T-helper 2 cell treated with Interferon-gamma antibody and Interleukin-4, amounts not matched to agents 5 μg/mL and 100 μg/mL, for 36 hours (primary cell): ENCODE measurements at regions not wholly inside any gene's neighbourhood (a gene's known extent, or its start where the extent isn't known, plus 50 kb on each side); places are given as distances from the start of the nearest gene placed in this dataset.
"Not testable (repeated sequence)": the region's sequence is repeated elsewhere in the genome, so short reads cannot be mapped to it uniquely, and the experiment has no call there.

Source experiments
- DNase-seq: peaks from one replicate; pipeline ENCODE4 v3.0.0; 2021; ENCODE audit warnings: low spot score
- H3K27ac Mint-ChIP-seq: one replicate; pipeline ENCODE4 v1.8.0; 2021; ENCODE audit warnings: mild to moderate bottlenecking, mixed read lengths
- H3K27me3 Mint-ChIP-seq: one replicate; pipeline ENCODE4 v1.8.0; 2021; ENCODE audit warnings: low read depth, mixed read lengths
- H3K36me3 Mint-ChIP-seq: one replicate; pipeline ENCODE4 v1.8.0; 2021; ENCODE audit warnings: low read depth, mixed read lengths
- H3K4me1 Mint-ChIP-seq: one replicate; pipeline ENCODE4 v1.8.0; 2021; ENCODE audit warnings: low read depth, mixed read lengths
- H3K4me3 Mint-ChIP-seq: one replicate; pipeline ENCODE4 v1.8.0; 2022; ENCODE audit warnings: mild to moderate bottlenecking, moderate library complexity, mixed read lengths
- H3K9me3 Mint-ChIP-seq: one replicate; pipeline ENCODE4 v1.8.0; 2021; ENCODE audit warnings: mixed read lengths

DNA sequence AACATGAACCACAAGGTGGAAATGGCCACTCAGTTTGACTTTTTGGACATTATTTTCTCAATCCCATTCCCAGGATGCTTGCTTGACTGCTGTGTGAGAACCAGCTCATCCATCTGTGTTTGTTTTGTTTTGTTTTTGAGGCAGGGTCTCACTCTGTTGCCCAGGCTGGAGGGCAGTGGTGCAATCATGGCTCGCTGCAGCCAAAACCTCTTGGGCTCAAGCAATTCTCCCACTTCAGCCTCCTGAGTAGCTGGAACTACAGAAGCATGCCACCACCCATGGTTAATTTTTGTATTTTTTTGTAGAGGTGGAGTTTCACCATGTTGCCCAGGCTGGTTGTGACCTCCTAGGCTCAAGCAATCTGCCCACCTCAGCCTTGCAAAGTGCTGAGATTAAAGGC, 166.0 kb upstream of the CDH4 start:
- H3K36me3 Mint-ChIP-seq = no peaks in the 10 kb centered on the region
- H3K4me3 Mint-ChIP-seq = no peak overlapping the region
- peaks cover 6% of the 10 kb centered on the region for H3K9me3 Mint-ChIP-seq
- H3K27me3 Mint-ChIP-seq = no peaks in the 10 kb centered on the region
- no peaks in the 10 kb centered on the region for H3K4me1 Mint-ChIP-seq
- no peak overlapping the region for H3K27ac Mint-ChIP-seq
- no peak for DNase-seq

DNA sequence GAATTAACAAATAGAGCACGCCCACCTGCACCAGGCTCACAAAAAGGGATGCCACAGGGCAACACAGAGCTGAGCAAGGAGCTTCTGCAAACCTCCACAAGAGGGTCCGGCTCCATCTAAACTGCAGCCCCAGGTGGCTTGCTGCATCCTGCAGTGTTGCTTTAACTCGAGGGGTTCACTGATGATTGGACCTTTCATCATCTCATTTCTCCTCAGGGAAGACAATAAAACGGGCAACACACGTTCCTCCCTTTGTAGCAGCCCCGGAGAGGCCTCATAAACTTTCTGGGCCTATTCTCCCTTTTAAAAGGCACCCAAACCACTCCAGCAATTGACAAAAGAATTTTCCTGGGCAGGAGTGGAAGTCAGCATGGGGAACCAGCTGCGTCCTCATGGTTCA, 161.5 kb upstream of the CDH4 start:
- H3K9me3 Mint-ChIP-seq = peaks cover 21% of the 10 kb centered on the region

DNA sequence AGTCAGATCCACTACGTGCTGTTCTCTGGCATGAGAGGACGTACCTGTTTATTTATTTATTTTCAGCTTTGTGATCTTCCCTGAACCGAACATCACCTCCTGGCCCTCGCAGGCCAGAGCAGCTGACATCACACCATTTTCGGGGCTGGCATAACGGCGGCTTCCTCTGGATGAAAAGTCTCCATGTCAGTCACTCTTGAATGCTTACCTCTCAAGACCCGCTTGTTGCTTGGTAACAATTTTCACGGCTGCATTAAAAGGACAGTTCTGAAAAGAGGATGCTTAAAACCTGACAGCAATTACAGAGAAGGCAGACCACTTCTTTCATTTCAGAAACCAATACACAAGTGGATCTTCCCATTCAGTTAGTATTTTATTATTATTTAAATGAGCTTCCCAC, 159.8 kb upstream of the CDH4 start:
- H3K4me3 Mint-ChIP-seq = no peak overlapping the region
- H3K27ac Mint-ChIP-seq = no peak overlapping the region
- peaks cover 26% of the 10 kb centered on the region for H3K9me3 Mint-ChIP-seq
- no peaks in the 10 kb centered on the region for H3K27me3 Mint-ChIP-seq
- no peak for DNase-seq
- H3K36me3 Mint-ChIP-seq = no peaks in the 10 kb centered on the region
- no peaks in the 10 kb centered on the region for H3K4me1 Mint-ChIP-seq

More for the DNA sequence above, 161.5 kb upstream of the CDH4 start:
- H3K27ac Mint-ChIP-seq = no peak overlapping the region
- H3K27me3 Mint-ChIP-seq = no peaks in the 10 kb centered on the region
- H3K36me3 Mint-ChIP-seq = no peaks in the 10 kb centered on the region
- H3K4me1 Mint-ChIP-seq = no peaks in the 10 kb centered on the region
- H3K4me3 Mint-ChIP-seq = no peak overlapping the region
- no peak for DNase-seq

DNA sequence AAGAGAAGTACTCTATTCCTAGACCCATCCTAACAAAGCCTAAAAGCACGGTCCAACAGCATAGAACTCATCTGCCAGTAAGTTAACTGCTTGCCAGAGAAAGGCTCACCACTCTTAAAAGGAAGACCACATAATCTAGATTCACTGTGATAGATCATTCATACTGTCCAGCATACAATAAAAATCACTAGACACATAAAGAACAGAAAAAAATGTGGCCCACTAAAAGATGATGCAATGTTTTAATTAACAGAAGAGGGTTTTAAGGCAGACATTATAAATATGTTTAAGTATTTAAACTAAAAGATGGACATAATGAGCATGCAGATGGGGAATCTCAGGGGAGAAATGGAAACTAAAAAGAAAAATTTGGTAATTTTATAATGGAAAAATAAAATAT, 157.5 kb upstream of the CDH4 start:
- Mint-ChIP-seq H3K4me1 (no peaks in the 10 kb centered on the region), H3K27ac (no peak overlapping the region), H3K4me3 (no peak overlapping the region), H3K36me3 (no peaks in the 10 kb centered on the region), H3K9me3 (peaks cover 26% of the 10 kb centered on the region), H3K27me3 (no peaks in the 10 kb centered on the region)
- no peak for DNase-seq

DNA sequence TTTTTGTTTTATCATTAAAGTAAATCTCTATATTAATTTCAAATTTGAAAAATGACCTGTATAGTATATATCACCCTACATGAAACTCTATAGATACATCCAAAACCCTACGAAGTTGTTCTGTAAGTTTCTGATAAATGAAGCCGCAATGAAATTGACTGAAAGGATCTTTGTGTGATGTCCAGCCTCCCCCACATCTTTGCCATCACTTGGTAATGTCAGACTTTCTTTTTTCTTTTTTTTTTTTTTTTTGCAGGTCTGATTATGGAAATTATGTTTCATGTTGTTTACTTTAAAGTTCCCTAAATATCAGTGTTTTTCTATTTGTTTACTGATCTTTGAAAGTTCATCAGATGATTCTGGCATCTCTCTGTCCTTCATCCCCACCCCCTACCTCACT, 155.6 kb upstream of the CDH4 start:
- no peak for DNase-seq
- H3K36me3 Mint-ChIP-seq = no peaks in the 10 kb centered on the region
- H3K4me1 Mint-ChIP-seq = no peaks in the 10 kb centered on the region
- no peaks in the 10 kb centered on the region for H3K27me3 Mint-ChIP-seq
- peaks cover 22% of the 10 kb centered on the region for H3K9me3 Mint-ChIP-seq
- no peak overlapping the region for H3K27ac Mint-ChIP-seq
- no peak overlapping the region for H3K4me3 Mint-ChIP-seq

DNA sequence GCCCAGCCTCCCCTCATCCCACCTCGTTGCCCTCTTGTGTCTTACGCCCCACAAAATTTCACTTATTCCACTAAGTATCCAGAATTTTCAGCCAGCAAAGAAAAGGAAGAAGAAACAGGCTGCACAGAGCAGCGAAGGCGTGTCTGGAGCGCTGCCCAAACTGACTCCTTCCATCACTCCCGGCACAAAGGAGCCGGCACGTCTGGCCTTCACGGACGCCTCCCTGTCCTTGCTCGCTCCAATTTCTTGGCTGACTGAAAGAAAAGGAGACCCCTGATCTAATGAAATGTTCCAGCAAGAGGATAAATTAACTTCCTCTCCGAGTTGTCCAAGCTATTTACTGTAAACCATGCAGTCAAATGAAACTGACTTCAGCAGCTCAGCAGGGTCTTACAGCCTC, 152.3 kb upstream of the CDH4 start:
- Mint-ChIP-seq H3K27ac (no peak overlapping the region), H3K4me1 (no peaks in the 10 kb centered on the region), H3K27me3 (no peaks in the 10 kb centered on the region), H3K36me3 (no peaks in the 10 kb centered on the region), H3K4me3 (no peak overlapping the region), H3K9me3 (peaks cover 9% of the 10 kb centered on the region)
- no peak for DNase-seq

DNA sequence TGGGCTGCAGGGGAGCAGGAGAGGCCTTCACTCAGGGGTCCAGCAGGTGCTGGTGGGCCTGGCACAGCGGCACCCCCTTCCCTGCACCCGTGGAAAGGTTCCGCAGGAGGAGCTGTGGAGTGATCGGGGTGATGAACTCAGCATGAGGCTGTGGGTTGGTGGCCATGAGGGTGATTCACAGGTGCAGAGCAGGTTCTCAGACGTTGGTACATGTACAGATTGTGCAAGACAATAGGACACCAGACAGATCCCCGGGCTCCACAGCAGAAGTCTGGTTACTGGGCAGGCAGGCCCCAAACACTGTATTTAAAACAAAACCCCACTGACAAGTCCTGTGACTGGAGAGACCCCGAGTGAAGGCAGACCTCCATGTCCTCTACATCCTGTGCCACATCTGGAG, 151.6 kb upstream of the CDH4 start:
- Mint-ChIP-seq H3K27me3 (no peaks in the 10 kb centered on the region), H3K4me1 (no peaks in the 10 kb centered on the region), H3K4me3 (no peak overlapping the region), H3K27ac (no peak overlapping the region), H3K9me3 (peaks cover 5% of the 10 kb centered on the region), H3K36me3 (no peaks in the 10 kb centered on the region)
- DNase-seq = no peak

DNA sequence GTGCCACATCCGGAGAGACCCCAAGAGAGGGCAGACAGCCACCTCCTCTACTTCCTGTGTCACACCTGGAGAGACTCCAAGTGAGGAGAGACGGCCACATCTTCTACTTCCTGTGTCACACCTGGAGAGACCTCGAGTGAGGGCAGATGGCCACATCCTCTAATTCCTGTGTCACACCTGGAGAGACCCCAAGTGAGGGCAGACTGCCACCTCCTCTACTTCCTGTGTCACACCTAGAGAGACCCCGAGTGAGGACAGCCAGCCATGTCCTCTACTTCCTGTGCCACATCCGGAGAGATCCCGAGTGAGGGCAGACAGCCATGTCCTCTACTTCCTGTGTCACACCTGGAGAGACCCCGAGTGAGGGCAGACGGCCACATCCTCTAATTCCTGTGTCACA, 150.7 kb upstream of the CDH4 start:
- H3K9me3 Mint-ChIP-seq, H3K4me1 Mint-ChIP-seq, H3K27me3 Mint-ChIP-seq, H3K27ac Mint-ChIP-seq, DNase-seq, H3K36me3 Mint-ChIP-seq, H3K4me3 Mint-ChIP-seq: not testable (repeated sequence)

DNA sequence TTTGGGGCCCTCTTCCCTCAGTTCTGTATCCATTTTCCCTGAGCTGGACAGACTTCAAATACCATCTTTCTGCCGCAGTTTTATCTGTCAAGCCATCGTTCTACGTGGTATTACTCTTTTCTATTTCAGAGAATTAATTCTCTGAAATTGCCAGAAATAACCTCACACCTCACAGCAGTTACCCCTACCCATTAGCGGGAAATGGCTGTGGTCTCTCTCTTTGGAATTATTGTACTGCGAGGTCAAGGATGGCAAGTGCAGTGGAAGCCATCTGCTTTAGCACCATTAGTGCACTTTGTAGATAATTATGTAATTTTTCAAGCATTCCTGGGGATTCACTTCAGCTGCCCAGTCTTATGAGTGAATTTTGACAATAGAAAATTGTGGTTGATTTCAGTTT, 147.8 kb upstream of the CDH4 start:
- no peaks in the 10 kb centered on the region for H3K27me3 Mint-ChIP-seq
- H3K9me3 Mint-ChIP-seq = no peaks in the 10 kb centered on the region

DNA sequence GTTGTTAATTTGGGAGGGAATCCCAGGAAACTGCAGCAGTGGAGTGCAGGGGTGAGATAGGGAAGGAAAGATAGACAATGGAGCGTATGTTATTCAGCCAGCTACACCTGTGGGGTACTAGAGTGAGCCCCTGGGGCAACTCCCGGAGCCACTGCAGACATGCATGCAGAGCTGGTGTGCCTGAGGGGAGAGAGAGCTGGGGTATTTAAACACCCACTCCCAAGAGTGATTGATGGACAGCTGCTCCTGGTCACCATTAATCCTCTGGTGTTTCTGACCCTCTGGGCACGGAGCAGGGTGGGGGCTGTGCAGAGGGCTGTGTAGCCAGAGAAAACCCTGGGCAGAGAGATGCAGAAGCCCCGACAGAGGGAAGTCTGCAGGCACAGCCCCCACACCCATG, 146.7 kb upstream of the CDH4 start:
- H3K27ac Mint-ChIP-seq = no peak overlapping the region

More for the DNA sequence above, 147.8 kb upstream of the CDH4 start:
- H3K4me3 Mint-ChIP-seq = no peak overlapping the region
- H3K4me1 Mint-ChIP-seq = no peaks in the 10 kb centered on the region
- DNase-seq = no peak
- H3K36me3 Mint-ChIP-seq = no peaks in the 10 kb centered on the region
- no peak overlapping the region for H3K27ac Mint-ChIP-seq

DNA sequence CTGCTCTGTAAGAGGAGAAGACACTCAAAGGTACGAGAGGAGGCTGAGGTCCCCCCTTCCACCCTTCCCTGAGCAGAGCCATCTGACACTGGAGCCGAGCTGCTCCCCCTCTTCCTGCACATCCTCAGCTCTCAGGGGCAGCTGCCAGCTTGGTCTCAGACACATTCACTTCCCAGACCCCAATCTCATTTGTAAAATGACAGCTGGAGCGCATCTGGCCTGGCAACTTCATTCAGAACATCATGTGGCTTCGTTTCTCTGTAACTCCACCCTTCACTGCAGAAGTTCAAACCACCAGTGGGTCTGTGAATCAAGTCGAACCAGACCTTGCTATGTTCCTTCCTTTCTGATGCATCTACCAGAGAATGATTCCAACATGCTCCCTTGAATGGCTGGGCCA, 145.6 kb upstream of the CDH4 start:
- Mint-ChIP-seq H3K27me3 (no peaks in the 10 kb centered on the region), H3K27ac (no peak overlapping the region), H3K36me3 (no peaks in the 10 kb centered on the region), H3K9me3 (no peaks in the 10 kb centered on the region), H3K4me3 (no peak overlapping the region), H3K4me1 (no peaks in the 10 kb centered on the region)
- DNase-seq = no peak

More for the DNA sequence above, 146.7 kb upstream of the CDH4 start:
- Mint-ChIP-seq H3K27me3 (no peaks in the 10 kb centered on the region), H3K9me3 (no peaks in the 10 kb centered on the region), H3K4me1 (no peaks in the 10 kb centered on the region), H3K36me3 (no peaks in the 10 kb centered on the region), H3K4me3 (no peak overlapping the region)
- DNase-seq = no peak

DNA sequence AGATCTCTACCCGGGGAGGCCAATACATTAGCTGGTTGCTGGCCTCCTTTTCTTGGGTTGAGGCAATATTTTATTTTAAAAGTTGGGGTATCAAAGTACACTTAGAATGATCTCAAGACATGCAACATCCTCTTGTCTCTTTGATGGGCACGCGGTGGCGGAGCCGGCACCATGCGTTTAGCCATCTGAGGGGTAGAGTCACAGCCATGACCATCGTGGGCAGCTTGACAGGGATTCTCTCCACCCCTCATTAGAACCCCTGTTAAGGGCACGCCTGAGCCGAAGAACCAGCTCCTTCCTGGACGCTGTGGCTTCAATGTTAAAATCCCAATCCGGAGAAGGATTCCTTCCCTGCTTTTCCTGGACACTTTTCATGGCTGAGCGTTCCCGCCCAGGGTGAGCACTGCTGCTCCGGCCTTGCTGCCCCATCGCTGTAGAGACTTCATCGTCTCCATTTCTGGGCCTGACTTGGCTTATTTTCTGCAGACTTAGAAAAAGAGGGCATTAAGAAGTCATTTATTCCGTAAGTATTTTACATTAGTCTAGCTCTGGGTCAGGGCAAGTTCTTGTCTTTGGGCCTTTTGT, 142.7 kb upstream of the CDH4 start:
- Mint-ChIP-seq H3K4me3 (no peak overlapping the region), H3K36me3 (no peaks in the 10 kb centered on the region), H3K27ac (no peak overlapping the region), H3K4me1 (no peaks in the 10 kb centered on the region), H3K27me3 (no peaks in the 10 kb centered on the region), H3K9me3 (no peaks in the 10 kb centered on the region)
- no peak for DNase-seq

DNA sequence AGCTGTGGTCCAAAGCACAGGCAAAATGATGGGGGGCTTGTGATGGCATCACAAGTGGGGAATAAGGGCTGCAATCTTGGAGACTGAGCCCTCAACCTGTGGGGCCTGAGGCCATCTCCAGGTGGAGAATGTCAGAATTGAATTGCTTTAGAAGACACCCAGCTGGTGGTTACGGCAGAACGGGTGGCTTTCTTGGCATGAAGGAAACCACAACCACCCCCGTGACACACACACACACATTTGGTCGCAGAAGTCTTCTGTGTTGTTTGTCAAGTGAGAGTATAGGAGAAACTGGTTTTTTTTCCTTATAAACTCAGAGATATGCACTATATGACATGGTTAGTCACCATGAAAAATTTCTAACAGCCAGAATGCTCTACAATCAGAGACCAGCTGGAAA, 139.5 kb upstream of the CDH4 start:
- H3K4me3 Mint-ChIP-seq = no peak overlapping the region
- H3K27me3 Mint-ChIP-seq = no peaks in the 10 kb centered on the region
- H3K9me3 Mint-ChIP-seq = no peaks in the 10 kb centered on the region
- DNase-seq = no peak
- H3K4me1 Mint-ChIP-seq = no peaks in the 10 kb centered on the region
- no peak overlapping the region for H3K27ac Mint-ChIP-seq
- H3K36me3 Mint-ChIP-seq = no peaks in the 10 kb centered on the region

DNA sequence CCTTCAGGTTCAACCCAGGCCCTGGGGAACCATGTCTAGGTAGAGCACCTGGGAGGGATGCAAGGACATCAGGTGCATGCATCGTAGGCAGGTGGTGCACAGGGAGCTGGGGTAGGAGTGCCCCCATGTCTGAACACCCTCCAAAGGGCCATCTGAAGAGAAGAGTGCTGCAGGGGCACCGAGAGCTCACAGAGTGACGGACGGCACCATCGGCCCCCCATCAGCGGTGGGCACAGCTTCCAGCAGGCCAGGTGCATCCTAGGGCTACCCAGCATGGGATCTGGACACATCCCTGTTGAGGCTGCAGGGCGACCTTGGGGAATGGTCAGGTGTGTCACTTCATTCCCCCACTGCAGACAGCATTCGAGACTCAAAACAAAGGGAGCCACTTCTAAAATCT, 138.3 kb upstream of the CDH4 start:
- DNase-seq = no peak
- Mint-ChIP-seq H3K4me1 (no peaks in the 10 kb centered on the region), H3K9me3 (no peaks in the 10 kb centered on the region)

DNA sequence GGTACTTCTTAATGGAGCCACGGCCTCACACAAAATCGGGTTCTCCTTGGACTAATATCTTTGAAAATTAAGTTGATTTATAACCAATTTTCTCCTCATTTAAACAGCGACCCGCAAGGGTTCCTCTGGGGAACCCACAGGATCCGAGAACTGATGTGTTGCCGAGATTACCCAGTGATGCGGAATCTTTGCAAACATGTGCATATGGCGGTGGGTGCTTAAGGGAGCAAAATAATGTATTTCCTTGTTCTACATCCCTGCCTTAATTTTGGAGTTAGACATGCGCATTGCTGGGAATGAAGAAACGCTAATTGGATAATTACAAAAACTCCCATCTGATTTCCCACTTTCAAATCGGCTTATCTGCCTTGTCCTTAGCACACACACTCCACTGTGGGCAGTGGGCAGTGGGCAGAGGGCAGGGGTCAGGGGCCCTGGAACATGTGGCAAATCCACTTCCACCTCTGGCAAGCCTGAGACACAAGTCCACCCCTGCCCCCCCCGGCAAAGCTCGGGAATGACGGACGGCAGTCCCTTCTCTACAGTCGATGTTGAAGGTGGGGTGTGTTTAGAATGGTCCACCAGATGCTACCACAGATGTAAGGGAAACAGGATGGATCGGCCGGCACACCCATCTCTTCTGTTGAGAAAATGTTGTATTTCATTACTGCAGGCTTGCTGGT, 137.4 kb upstream of the CDH4 start:
- no peaks in the 10 kb centered on the region for H3K4me1 Mint-ChIP-seq
- no peaks in the 10 kb centered on the region for H3K36me3 Mint-ChIP-seq
- no peak overlapping the region for H3K27ac Mint-ChIP-seq
- H3K9me3 Mint-ChIP-seq = no peaks in the 10 kb centered on the region
- no peak overlapping the region for H3K4me3 Mint-ChIP-seq
- no peak for DNase-seq
- no peaks in the 10 kb centered on the region for H3K27me3 Mint-ChIP-seq

More for the DNA sequence above, 138.3 kb upstream of the CDH4 start:
- Mint-ChIP-seq H3K27me3 (no peaks in the 10 kb centered on the region), H3K27ac (no peak overlapping the region), H3K4me3 (no peak overlapping the region), H3K36me3 (no peaks in the 10 kb centered on the region)
